ENCODE measurements at regions not wholly inside any gene's neighbourhood (a gene's known extent, or its start where the extent isn't known, plus 50 kb on each side); places are given as distances from the start of the nearest gene placed in this dataset.

DNA sequence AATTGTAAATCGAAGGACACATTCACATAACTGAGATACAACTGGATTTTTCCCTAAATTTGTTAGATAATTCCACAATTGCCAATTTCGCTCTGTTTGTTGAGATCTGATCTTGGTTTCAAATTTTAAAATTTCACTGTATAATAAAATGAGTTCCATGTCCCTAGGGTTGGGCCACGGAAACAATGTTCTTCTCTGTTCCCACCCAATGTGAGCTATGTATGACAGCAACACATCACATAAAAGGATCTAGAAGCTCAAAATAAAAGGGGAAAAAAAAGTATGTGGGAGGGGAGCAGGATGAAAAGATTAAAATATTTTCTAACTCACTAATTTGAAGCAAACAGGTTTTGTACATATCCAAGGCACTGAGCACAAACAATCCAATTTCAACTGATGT, 287.8 kb upstream of the MKLN1 start:
- TF ChIP-seq, protein P1, sequence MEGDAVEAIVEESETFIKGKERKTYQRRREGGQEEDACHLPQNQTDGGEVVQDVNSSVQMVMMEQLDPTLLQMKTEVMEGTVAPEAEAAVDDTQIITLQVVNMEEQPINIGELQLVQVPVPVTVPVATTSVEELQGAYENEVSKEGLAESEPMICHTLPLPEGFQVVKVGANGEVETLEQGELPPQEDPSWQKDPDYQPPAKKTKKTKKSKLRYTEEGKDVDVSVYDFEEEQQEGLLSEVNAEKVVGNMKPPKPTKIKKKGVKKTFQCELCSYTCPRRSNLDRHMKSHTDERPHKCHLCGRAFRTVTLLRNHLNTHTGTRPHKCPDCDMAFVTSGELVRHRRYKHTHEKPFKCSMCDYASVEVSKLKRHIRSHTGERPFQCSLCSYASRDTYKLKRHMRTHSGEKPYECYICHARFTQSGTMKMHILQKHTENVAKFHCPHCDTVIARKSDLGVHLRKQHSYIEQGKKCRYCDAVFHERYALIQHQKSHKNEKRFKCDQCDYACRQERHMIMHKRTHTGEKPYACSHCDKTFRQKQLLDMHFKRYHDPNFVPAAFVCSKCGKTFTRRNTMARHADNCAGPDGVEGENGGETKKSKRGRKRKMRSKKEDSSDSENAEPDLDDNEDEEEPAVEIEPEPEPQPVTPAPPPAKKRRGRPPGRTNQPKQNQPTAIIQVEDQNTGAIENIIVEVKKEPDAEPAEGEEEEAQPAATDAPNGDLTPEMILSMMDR (IDR thresholded peaks at IDR 0.05): no peak
- TF ChIP-seq POLR2AphosphoS5 (IDR thresholded peaks at IDR 0.05): no peak
- TF ChIP-seq POLR2A (IDR thresholded peaks at IDR 0.05; ENCODE audit: low read depth): no peak

Measured in esophagus muscularis mucosa (tissue), 3 donors.